GM23338 (cell line): ENCODE measurements at regions not wholly inside any gene's neighbourhood (a gene's known extent, or its start where the extent isn't known, plus 50 kb on each side); places are given as distances from the start of the nearest gene placed in this dataset.

Experiments used
- CREB1 ChIP-seq: fragments of 250-450 bp; sonication (Bioruptor Pico); IDR thresholded peaks from 2 replicates; pipeline ENCODE4 v1.5.0; 2020; ENCODE audit warnings: low read depth, mild to moderate bottlenecking, moderate library complexity
- EZH2phosphoT487 ChIP-seq: fragments of 200-600 bp; sonication (generic); IDR thresholded peaks from one replicate; pipeline ENCODE4 v1.8.1; 2018; ENCODE audit warnings: antibody characterized with exemption; ENCODE audit not compliant: unreplicated experiment
- NANOG ChIP-seq: IDR thresholded peaks from 2 replicates; pipeline ENCODE4 v1.6.1; 2016; ENCODE audit warnings: antibody characterized with exemption, borderline replicate concordance
- POLR2AphosphoS5 ChIP-seq: IDR thresholded peaks from 2 replicates; pipeline ENCODE4 v1.6.1; 2016; ENCODE audit warnings: antibody characterized with exemption, low read depth
- STAT1 ChIP-seq: IDR thresholded peaks from one replicate; pipeline ENCODE4 v1.6.1; 2016; ENCODE audit warnings: antibody characterized with exemption; ENCODE audit not compliant: unreplicated experiment
- ZNF114 ChIP-seq: fragments of 250-450 bp; sonication (Bioruptor Pico); IDR thresholded peaks from 2 replicates; pipeline ENCODE4 v1.5.0; 2020; ENCODE audit warnings: mild to moderate bottlenecking, moderate library complexity
- TF ChIP-seq, protein P1 (sequence below): fragments of 250-450 bp; sonication (Bioruptor Pico); IDR thresholded peaks from 2 replicates; pipeline ENCODE4 v1.5.0; 2020; ENCODE audit warnings: mild to moderate bottlenecking, moderate library complexity
- TF ChIP-seq, protein P2 (sequence below): IDR thresholded peaks from 2 replicates; pipeline ENCODE4 v1.6.1; 2016; ENCODE audit warnings: antibody characterized with exemption
- TF ChIP-seq, protein P3 (sequence below), 2 experiments: fragments of 200-600 bp in 1 of 2; sonication (generic) in 1 of 2; conservative IDR thresholded peaks; 2 replicates each; pipeline versions ENCODE4 v1.5.1 to v1.6.1; 2016 to 2017; ENCODE audit warnings: antibody characterized with exemption in 2 of 2, low read depth in 2 of 2, mild to moderate bottlenecking in 2 of 2, moderate library complexity in 1 of 2

DNA sequence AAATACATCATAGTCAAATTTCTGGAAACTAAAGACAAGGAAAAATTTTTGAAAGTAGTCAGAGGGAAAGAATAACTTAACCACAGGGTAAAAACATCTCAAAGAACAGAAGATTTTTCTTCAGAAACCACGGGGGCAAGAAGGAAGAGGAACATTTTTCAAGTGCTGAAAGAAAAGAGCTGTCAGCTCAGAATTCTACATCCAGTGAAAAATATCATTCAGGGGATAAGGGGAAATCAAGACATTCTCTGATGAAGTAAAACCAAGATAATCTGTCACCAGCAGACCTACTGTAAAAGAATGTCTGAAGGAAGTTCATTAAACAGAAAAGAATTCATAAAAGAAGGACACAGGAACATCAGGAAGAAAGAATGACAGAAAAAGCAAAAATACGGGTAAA lies 111.2 kb upstream of the TMEM72 start (continued):
- TF ChIP-seq, protein P1, sequence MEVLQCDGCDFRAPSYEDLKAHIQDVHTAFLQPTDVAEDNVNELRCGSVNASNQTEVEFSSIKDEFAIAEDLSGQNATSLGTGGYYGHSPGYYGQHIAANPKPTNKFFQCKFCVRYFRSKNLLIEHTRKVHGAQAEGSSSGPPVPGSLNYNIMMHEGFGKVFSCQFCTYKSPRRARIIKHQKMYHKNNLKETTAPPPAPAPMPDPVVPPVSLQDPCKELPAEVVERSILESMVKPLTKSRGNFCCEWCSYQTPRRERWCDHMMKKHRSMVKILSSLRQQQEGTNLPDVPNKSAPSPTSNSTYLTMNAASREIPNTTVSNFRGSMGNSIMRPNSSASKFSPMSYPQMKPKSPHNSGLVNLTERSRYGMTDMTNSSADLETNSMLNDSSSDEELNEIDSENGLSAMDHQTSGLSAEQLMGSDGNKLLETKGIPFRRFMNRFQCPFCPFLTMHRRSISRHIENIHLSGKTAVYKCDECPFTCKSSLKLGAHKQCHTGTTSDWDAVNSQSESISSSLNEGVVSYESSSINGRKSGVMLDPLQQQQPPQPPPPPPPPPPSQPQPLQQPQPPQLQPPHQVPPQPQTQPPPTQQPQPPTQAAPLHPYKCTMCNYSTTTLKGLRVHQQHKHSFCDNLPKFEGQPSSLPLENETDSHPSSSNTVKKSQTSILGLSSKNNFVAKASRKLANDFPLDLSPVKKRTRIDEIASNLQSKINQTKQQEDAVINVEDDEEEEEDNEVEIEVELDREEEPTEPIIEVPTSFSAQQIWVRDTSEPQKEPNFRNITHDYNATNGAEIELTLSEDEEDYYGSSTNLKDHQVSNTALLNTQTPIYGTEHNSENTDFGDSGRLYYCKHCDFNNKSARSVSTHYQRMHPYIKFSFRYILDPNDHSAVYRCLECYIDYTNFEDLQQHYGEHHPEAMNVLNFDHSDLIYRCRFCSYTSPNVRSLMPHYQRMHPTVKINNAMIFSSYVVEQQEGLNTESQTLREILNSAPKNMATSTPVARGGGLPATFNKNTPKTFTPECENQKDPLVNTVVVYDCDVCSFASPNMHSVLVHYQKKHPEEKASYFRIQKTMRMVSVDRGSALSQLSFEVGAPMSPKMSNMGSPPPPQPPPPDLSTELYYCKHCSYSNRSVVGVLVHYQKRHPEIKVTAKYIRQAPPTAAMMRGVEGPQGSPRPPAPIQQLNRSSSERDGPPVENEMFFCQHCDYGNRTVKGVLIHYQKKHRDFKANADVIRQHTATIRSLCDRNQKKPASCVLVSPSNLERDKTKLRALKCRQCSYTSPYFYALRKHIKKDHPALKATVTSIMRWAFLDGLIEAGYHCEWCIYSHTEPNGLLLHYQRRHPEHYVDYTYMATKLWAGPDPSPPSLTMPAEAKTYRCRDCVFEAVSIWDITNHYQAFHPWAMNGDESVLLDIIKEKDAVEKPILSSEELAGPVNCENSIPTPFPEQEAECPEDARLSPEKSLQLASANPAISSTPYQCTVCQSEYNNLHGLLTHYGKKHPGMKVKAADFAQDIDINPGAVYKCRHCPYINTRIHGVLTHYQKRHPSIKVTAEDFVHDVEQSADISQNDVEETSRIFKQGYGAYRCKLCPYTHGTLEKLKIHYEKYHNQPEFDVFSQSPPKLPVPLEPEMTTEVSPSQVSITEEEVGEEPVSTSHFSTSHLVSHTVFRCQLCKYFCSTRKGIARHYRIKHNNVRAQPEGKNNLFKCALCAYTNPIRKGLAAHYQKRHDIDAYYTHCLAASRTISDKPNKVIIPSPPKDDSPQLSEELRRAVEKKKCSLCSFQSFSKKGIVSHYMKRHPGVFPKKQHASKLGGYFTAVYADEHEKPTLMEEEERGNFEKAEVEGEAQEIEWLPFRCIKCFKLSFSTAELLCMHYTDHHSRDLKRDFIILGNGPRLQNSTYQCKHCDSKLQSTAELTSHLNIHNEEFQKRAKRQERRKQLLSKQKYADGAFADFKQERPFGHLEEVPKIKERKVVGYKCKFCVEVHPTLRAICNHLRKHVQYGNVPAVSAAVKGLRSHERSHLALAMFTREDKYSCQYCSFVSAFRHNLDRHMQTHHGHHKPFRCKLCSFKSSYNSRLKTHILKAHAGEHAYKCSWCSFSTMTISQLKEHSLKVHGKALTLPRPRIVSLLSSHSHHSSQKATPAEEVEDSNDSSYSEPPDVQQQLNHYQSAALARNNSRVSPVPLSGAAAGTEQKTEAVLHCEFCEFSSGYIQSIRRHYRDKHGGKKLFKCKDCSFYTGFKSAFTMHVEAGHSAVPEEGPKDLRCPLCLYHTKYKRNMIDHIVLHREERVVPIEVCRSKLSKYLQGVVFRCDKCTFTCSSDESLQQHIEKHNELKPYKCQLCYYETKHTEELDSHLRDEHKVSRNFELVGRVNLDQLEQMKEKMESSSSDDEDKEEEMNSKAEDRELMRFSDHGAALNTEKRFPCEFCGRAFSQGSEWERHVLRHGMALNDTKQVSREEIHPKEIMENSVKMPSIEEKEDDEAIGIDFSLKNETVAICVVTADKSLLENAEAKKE (CRISPR knock-in tag), result no peak
- TF ChIP-seq NANOG, result no peak
- no peak for TF ChIP-seq POLR2AphosphoS5
- TF ChIP-seq, protein P2, sequence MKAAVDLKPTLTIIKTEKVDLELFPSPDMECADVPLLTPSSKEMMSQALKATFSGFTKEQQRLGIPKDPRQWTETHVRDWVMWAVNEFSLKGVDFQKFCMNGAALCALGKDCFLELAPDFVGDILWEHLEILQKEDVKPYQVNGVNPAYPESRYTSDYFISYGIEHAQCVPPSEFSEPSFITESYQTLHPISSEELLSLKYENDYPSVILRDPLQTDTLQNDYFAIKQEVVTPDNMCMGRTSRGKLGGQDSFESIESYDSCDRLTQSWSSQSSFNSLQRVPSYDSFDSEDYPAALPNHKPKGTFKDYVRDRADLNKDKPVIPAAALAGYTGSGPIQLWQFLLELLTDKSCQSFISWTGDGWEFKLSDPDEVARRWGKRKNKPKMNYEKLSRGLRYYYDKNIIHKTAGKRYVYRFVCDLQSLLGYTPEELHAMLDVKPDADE, result no peak
- TF ChIP-seq CREB1 (CRISPR knock-in tag), result no peak
- no peak for TF ChIP-seq ZNF114 (CRISPR knock-in tag)
- no peak for TF ChIP-seq STAT1
- TF ChIP-seq, protein P3, sequence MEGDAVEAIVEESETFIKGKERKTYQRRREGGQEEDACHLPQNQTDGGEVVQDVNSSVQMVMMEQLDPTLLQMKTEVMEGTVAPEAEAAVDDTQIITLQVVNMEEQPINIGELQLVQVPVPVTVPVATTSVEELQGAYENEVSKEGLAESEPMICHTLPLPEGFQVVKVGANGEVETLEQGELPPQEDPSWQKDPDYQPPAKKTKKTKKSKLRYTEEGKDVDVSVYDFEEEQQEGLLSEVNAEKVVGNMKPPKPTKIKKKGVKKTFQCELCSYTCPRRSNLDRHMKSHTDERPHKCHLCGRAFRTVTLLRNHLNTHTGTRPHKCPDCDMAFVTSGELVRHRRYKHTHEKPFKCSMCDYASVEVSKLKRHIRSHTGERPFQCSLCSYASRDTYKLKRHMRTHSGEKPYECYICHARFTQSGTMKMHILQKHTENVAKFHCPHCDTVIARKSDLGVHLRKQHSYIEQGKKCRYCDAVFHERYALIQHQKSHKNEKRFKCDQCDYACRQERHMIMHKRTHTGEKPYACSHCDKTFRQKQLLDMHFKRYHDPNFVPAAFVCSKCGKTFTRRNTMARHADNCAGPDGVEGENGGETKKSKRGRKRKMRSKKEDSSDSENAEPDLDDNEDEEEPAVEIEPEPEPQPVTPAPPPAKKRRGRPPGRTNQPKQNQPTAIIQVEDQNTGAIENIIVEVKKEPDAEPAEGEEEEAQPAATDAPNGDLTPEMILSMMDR (conservative IDR thresholded peaks at IDR 0.05; ENCODE audit: low read depth in 2 of 2), result no peak
- no peak for TF ChIP-seq EZH2phosphoT487
